GM12873 (cell line): ENCODE measurements at regions not wholly inside any gene's neighbourhood (a gene's known extent, or its start where the extent isn't known, plus 50 kb on each side); places are given as distances from the start of the nearest gene placed in this dataset.

Source experiments
- TF ChIP-seq, protein P1 (sequence below): IDR thresholded peaks from 2 replicates; pipeline ENCODE4 v1.5.1; 2012; ENCODE audit warnings: low read depth, mild to moderate bottlenecking, moderate library complexity, low read length, control low read depth; ENCODE audit not compliant: insufficient read depth; ENCODE audit errors: missing control alignments

DNA sequence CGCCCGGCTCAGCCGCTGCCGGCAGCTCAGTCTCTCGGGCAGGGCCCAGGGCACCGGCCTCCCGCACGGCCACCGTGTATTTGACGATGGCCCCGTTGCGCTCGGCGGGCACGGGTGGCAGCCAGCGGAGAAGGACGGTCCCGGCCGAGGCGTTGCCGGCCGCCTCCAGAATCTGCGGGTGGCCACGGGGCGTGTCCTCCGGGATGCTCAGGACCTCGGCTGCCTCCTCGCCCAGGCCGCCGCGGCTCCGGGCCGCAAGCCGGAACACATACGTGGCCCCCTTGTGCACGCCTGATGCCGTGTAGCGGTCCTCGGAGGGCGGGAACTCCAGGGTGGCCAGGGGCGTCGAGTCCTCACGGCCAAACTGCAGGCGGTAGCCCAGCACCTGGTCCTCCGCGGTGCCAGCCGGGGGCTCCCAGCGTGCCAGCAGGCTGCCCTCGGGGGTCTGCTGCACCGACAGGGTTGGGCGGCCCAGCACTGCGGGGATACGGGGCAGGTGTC, 117.7 kb downstream of the PTPRS start:
- TF ChIP-seq, protein P1, sequence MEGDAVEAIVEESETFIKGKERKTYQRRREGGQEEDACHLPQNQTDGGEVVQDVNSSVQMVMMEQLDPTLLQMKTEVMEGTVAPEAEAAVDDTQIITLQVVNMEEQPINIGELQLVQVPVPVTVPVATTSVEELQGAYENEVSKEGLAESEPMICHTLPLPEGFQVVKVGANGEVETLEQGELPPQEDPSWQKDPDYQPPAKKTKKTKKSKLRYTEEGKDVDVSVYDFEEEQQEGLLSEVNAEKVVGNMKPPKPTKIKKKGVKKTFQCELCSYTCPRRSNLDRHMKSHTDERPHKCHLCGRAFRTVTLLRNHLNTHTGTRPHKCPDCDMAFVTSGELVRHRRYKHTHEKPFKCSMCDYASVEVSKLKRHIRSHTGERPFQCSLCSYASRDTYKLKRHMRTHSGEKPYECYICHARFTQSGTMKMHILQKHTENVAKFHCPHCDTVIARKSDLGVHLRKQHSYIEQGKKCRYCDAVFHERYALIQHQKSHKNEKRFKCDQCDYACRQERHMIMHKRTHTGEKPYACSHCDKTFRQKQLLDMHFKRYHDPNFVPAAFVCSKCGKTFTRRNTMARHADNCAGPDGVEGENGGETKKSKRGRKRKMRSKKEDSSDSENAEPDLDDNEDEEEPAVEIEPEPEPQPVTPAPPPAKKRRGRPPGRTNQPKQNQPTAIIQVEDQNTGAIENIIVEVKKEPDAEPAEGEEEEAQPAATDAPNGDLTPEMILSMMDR: no peak

DNA sequence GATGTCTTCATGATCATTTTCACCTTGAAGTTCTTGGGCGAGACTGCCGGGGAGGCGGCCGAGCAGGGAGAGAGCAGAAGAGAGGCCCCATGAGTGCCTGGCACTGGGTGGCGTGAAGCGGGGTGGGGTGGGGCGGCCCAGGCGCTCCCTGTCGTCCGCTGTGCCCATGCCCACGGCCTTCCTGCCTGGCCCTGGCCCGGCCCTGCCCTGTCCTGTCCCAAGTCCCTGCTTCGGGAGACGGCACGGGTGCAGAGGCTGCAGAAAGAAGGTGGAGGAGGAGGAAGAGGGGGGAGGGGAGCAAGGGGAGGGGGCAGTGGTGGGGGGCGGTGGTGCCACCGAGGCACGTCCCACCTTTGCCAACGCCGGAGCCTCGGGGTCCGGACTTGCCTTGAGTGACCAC, 118.4 kb downstream of the PTPRS start:
- TF ChIP-seq, protein P1: no peak

DNA sequence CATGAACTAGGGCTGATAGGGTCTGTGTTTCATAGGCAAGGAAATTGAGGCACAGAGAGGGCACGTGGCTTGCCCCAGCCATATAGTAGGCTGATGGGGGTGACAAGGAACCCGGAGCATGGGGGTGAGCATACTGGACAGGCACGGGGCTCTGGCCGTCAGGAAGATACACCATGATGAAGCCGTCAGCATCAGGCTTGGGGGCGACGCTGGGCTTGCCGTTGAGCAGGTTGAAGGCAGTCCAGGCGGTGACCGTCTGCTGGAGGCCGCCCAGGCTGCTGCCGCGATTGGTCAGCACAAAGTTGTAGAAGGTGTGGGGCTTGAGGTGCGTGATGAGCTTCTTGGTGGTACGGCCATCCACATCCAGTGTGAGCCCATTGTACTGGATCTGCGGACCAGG, 119.7 kb downstream of the PTPRS start:
- TF ChIP-seq, protein P1: no peak

DNA sequence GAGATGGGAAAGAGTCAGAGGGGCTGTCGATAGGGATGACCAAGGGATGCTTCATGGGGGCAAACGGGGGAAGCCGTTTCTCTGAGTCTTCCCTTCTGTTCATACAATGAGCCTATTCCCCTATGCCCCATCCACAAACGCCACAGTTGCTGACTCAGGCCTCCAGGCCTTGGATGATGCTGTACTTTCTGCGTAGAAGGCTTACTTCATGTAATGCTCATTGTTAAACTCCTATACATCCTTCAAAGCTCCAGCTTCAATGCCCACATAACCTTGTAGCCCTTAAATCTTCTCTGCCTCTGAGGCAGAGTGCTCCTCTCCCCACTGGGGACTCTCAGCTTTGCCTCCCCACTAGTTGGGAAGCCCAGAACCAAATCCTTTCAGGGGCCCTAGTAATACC, 120.3 kb downstream of the PTPRS start:
- TF ChIP-seq, protein P1: no peak

DNA sequence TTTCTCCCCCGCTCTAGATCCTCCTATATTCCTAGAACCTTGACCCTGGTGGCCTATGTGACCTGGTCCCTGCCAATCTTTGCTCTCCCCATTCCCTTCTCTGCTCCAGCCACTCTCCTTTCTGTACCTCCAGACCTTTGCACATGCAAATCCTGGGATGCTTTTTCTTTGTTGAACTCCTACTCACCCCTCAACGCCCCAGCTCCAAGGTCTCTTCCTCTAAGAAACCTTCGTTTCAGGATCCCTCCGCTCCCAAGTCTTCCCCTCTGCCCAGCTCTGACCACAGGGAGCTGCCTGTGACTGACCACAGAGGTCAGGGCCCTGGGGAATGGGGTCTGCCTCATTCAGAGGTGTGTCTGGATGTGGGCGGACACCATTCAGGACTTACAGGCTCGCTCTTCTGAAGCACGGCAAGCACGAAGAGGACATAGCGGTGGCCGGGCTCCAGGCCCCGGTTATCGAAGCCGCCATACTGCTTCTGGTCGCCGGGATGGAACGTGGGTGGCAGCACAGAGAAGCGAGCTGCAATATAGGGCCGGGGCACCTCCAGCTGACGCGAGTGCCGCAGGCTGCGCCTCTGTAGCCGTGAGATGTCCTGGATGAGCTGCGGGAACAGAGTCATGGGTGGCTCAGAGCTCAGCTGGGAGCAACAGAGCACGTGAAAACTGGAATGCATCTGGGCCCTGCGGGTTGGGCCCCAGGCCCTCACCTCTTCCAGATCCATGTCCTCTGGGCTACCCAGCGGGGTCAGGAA, 120.9 kb downstream of the PTPRS start:
- TF ChIP-seq, protein P1: no peak

DNA sequence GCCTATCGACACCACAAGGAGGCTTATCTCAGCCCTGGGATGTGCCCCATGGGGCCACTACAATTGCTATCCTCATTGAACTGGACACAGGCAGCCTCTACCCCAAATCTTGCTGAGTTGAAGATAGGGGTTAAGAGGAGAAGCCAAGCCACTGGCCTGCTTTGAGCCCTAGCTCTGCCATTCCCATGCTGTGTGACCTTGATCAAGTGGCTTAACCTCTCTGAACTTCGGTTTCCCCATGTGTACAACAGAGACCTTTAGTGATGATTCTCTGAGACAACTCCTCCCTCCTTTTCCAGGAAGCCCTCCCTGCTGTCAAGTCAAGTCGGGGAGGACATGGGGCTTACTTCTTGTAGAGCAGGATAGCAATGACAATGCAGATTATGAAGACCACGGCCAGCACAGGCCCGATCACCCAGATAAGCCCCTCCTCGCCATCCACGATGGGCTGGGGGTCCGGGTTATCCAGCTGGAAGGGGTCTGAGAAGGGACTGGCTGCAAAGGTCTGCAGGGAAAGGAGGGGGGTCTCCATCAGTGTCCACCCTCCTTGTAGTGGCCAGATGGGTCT, 121.6 kb downstream of the PTPRS start:
- TF ChIP-seq, protein P1: no peak

DNA sequence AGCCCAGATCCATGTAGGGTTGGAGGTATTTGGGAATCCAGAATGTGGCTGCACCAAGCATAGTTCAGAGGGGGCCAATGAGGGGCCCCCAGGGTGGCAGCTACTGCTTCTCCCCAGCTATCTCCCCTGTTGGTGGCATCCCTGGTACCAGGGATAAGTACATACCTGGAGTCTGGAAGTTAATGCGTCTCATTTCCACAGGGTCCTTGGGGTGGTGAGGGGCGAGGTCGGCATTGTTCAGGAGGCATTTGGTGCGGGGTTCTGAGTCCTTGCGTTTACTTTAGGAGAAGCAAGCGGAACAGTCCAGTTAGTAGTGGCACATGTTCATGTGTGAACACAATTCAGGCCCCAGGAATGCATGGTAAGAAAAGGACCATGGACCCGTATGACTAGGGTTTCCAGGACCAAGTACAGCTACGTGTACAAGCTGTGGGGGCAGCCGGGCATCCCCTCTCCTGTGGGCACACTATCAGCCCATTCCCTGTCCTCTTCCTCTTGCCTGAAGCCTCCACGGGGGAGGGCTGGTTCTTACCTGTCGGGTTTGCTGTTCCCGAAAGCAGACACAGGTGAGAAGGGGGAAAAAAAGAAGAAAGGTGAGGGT, 122.3 kb downstream of the PTPRS start:
- TF ChIP-seq, protein P1: no peak
